Activated T-cell treated with anti-CD3 and anti-CD28 coated beads, Interleukin-2, amount 50 U/mL, for 72 hours (primary cell): ENCODE measurements at regions not wholly inside any gene's neighbourhood (a gene's known extent, or its start where the extent isn't known, plus 50 kb on each side); places are given as distances from the start of the nearest gene placed in this dataset.
"Not testable (repeated sequence)": the region's sequence is repeated elsewhere in the genome, so short reads cannot be mapped to it uniquely, and the experiment has no call there.

Source experiments
- ATAC-seq, 2 donors: fragments of 150-1000 bp; cut with Tn5 transposase; replicated peaks in 1 of 2; 2 replicates each; pipeline ENCODE4 v1.10.0; 2021; ENCODE audit warnings: moderate library complexity in 2 of 2, mild to moderate bottlenecking in 1 of 2
- DNase-seq, 2 donors: peaks; one replicate each; pipeline ENCODE4 v3.0.0; 2021 to 2022; ENCODE audit warnings: mixed read lengths in 1 of 2
- H3K27ac Mint-ChIP-seq: one replicate; pipeline ENCODE4 v1.8.0; 2022; ENCODE audit warnings: mild to moderate bottlenecking, moderate library complexity, mixed read lengths
- H3K27me3 Mint-ChIP-seq: one replicate; pipeline ENCODE4 v1.8.0; 2022; ENCODE audit warnings: low read depth, mixed read lengths
- H3K36me3 Mint-ChIP-seq, 2 donors: one replicate each; pipeline ENCODE4 v1.8.0; 2022; ENCODE audit warnings: mixed read lengths in 2 of 2, mild to moderate bottlenecking in 1 of 2; ENCODE audit not compliant: insufficient read depth in 2 of 2
- H3K4me1 Mint-ChIP-seq: one replicate; pipeline ENCODE4 v1.8.0; 2022; ENCODE audit warnings: low read depth, mixed read lengths
- H3K4me3 Mint-ChIP-seq, 2 donors: one replicate each; pipeline ENCODE4 v1.8.0; 2022; ENCODE audit warnings: mild to moderate bottlenecking in 2 of 2, mixed read lengths in 2 of 2, moderate library complexity in 2 of 2
- H3K9me3 Mint-ChIP-seq, 2 donors: one replicate each; pipeline ENCODE4 v1.8.0; 2022; ENCODE audit warnings: mixed read lengths in 2 of 2

DNA sequence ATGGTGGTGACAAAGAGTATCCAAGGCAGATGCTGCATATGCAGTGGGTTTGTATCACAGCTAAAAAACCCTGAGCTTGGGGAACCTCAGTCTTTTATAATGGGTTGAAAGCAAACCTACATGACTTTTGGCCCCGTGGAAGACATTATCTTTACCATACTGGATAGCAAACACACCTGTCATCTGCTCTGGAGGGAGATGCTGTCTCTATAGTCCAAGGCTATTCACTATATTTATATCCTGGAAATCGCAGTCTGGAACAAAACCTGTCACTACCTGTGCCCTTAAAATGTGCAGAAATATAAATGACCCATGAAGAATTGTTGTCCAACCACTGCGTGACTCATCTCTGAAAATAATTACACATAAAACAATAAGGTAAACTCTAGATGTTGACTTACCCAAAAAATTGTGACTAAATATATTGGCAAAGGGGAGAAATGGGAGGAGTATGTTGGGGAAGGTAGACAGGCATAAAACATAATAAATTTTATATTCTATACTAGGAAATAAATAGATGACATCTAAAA lies 121.0 kb upstream of the CXADR start:
- H3K36me3 Mint-ChIP-seq = peaks cover 0 to 2% of the 10 kb centered on the region in 2 donors
- DNase-seq = no peak

GRCh38 chr21:17393413-17393812 lies 119.4 kb upstream of the CXADR start:
- H3K4me1 Mint-ChIP-seq = no peaks in the 10 kb centered on the region
- no peaks in the 10 kb centered on the region for H3K27me3 Mint-ChIP-seq
- H3K9me3 Mint-ChIP-seq = no peaks in the 10 kb centered on the region
- H3K4me3 Mint-ChIP-seq = no peak overlapping the region
- DNase-seq = no peak
- H3K27ac Mint-ChIP-seq = no peak overlapping the region
- H3K36me3 Mint-ChIP-seq = peaks cover 0 to 2% of the 10 kb centered on the region in 2 donors
- no peak for ATAC-seq

More for the DNA sequence above, 121.0 kb upstream of the CXADR start:
- ATAC-seq = no peak
- H3K27ac Mint-ChIP-seq = no peak overlapping the region
- no peaks in the 10 kb centered on the region for H3K9me3 Mint-ChIP-seq
- H3K4me3 Mint-ChIP-seq = no peak overlapping the region
- H3K4me1 Mint-ChIP-seq = no peaks in the 10 kb centered on the region
- no peaks in the 10 kb centered on the region for H3K27me3 Mint-ChIP-seq

GRCh38 chr21:17396948-17397347 lies 115.9 kb upstream of the CXADR start:
- ATAC-seq (no peak), DNase-seq (no peak)
- Mint-ChIP-seq H3K4me3 (no peak overlapping the region), H3K27me3 (no peaks in the 10 kb centered on the region), H3K27ac (peak overlapping the region; percentile 47), H3K4me1 (no peaks in the 10 kb centered on the region), H3K36me3 (peaks cover 0 to 2% of the 10 kb centered on the region in 2 donors), H3K9me3 (no peaks in the 10 kb centered on the region)

DNA sequence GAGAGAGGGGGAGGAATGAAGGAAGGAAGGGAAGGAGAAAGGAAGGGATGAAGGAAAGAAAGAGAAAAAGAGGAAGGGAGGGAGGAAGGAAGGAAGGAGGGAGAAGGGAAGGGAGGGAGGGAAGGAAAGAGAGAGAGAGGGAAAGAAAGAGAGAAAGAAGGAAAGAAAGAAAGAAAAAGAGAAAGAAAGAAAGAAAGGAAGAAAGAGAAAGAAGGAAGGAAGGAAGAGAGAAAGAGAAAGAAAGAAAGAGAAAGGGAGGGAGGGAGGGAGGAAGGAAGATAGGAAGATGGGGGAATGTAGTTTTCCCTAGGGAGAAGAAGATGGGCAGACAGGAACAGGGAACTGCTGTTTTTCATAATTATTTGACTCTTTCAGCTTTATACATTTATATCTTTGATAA lies 115.1 kb upstream of the CXADR start:
- Mint-ChIP-seq H3K4me3 (no peak overlapping the region), H3K36me3 (peaks cover 0 to 2% of the 10 kb centered on the region in 2 donors), H3K4me1 (no peaks in the 10 kb centered on the region), H3K27ac (no peak overlapping the region), H3K27me3 (no peaks in the 10 kb centered on the region), H3K9me3 (no peaks in the 10 kb centered on the region)
- ATAC-seq (no peak), DNase-seq (no peak)

DNA sequence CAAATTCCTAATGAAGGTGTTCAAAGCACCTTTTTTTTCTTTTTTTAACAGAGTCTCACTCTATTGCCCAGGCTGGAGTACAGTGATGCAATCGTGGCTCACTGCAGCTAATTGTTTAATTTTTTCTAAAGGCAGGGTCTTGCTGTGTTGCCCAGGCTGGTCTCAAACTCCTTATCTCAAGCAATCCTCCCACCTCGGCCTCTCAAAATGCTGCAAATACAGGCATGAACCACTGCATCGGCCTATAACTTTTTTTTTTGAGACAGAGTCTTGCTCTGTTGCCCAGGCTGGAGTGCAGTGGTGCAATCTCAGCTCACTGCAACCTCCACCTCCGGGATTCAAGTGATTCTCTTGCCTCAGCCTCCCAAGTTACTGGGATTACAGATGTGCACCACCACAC lies 113.9 kb upstream of the CXADR start:
- not testable (repeated sequence) for H3K4me3 Mint-ChIP-seq

DNA sequence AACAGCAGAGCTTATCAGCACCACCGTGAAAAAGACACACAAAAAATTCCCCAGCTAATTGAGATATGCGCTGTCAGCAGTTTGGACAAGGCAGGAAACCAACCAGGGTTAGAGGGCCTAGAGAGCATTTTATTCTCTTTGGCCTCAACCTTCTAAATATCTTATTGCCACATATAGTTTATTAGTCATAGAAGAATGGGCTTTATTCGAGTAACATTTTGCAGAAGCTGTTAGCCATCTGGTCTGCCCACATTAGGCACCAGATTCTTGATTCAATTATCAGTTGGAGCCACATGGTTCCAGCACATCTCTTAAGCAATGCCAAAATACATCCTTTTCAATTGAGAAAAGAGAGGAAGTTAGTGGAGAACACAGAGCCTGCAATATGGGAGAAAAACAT lies 109.9 kb upstream of the CXADR start:
- no peaks in the 10 kb centered on the region for H3K36me3 Mint-ChIP-seq
- no peak overlapping the region for H3K27ac Mint-ChIP-seq
- no peaks in the 10 kb centered on the region for H3K27me3 Mint-ChIP-seq
- no peak overlapping the region for H3K4me3 Mint-ChIP-seq
- no peak for DNase-seq
- H3K9me3 Mint-ChIP-seq = peaks cover 3 to 4% of the 10 kb centered on the region in 2 donors
- no peaks in the 10 kb centered on the region for H3K4me1 Mint-ChIP-seq
- ATAC-seq = no peak

More for the DNA sequence above, 113.9 kb upstream of the CXADR start:
- H3K4me1 Mint-ChIP-seq, H3K27me3 Mint-ChIP-seq, H3K27ac Mint-ChIP-seq, H3K36me3 Mint-ChIP-seq, H3K9me3 Mint-ChIP-seq, DNase-seq, ATAC-seq: not testable (repeated sequence)

DNA sequence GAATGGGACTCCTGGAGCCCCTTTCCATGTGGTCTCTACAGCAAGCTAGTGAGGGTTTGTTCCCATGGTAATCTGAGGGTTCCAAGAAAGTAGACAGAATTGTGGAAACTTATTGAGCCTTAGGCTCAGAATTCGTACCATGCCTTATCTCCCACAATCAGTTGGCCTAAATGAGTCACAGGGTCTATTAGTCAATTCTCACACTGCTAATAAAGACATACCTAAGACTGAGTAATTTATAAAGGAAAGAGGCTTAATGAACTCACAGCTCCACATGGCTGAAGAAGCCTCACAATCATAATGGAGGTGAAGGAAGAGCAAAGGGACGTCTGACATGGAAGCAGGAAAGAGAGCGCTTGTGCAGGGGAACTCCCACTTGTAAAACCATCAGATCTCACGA lies 106.6 kb upstream of the CXADR start:
- H3K36me3 Mint-ChIP-seq = no peaks in the 10 kb centered on the region
- no peaks in the 10 kb centered on the region for H3K27me3 Mint-ChIP-seq
- no peaks in the 10 kb centered on the region for H3K4me1 Mint-ChIP-seq
- peak in 1 of 2 donors; percentile 9 for ATAC-seq
- H3K27ac Mint-ChIP-seq = no peak overlapping the region
- no peak overlapping the region for H3K4me3 Mint-ChIP-seq
- DNase-seq = no peak
- peaks cover 3 to 4% of the 10 kb centered on the region in 2 donors for H3K9me3 Mint-ChIP-seq

GRCh38 chr21:17414766-17415165 lies 98.1 kb upstream of the CXADR start:
- ATAC-seq (no peak), DNase-seq (no peak)
- no peaks in the 10 kb centered on the region for H3K9me3 Mint-ChIP-seq
- peaks cover 10% of the 10 kb centered on the region for H3K27me3 Mint-ChIP-seq
- no peaks in the 10 kb centered on the region for H3K36me3 Mint-ChIP-seq
- H3K4me1 Mint-ChIP-seq = no peaks in the 10 kb centered on the region
- no peak overlapping the region for H3K27ac Mint-ChIP-seq
- no peak overlapping the region for H3K4me3 Mint-ChIP-seq

- H3K9me3 Mint-ChIP-seq = no peaks in the 10 kb centered on the region
- ATAC-seq (no peak), DNase-seq (no peak)
- H3K36me3 Mint-ChIP-seq = no peaks in the 10 kb centered on the region
- no peak overlapping the region for H3K4me3 Mint-ChIP-seq
- H3K27ac Mint-ChIP-seq = no peak overlapping the region
- peaks cover 10% of the 10 kb centered on the region for H3K27me3 Mint-ChIP-seq
- H3K4me1 Mint-ChIP-seq = no peaks in the 10 kb centered on the region
Observed at GRCh38 chr21:17416139-17416538, 96.7 kb upstream of the CXADR start.

- ATAC-seq = no peak
Observed at GRCh38 chr21:17422931-17423330, 89.9 kb upstream of the CXADR start.

GRCh38 chr21:17427157-17427556 lies 85.7 kb upstream of the CXADR start:
- DNase-seq (no peak), ATAC-seq (no peak)
- Mint-ChIP-seq H3K4me1 (no peaks in the 10 kb centered on the region), H3K27ac (no peak overlapping the region), H3K36me3 (no peaks in the 10 kb centered on the region), H3K27me3 (peaks cover 9% of the 10 kb centered on the region), H3K9me3 (no peaks in the 10 kb centered on the region), H3K4me3 (no peak overlapping the region)

More at GRCh38 chr21:17422931-17423330, 89.9 kb upstream of the CXADR start:
- no peak overlapping the region for H3K4me3 Mint-ChIP-seq
- H3K9me3 Mint-ChIP-seq = no peaks in the 10 kb centered on the region
- no peak overlapping the region for H3K27ac Mint-ChIP-seq
- H3K4me1 Mint-ChIP-seq = no peaks in the 10 kb centered on the region
- DNase-seq = no peak
- peaks cover 9% of the 10 kb centered on the region for H3K27me3 Mint-ChIP-seq
- H3K36me3 Mint-ChIP-seq = no peaks in the 10 kb centered on the region

- no peak for ATAC-seq
- DNase-seq = no peak
- no peaks in the 10 kb centered on the region for H3K36me3 Mint-ChIP-seq
- no peaks in the 10 kb centered on the region for H3K4me1 Mint-ChIP-seq
- no peak overlapping the region for H3K27ac Mint-ChIP-seq
- no peaks in the 10 kb centered on the region for H3K9me3 Mint-ChIP-seq
- H3K27me3 Mint-ChIP-seq = peaks cover 9% of the 10 kb centered on the region
- H3K4me3 Mint-ChIP-seq = no peak overlapping the region
Observed at GRCh38 chr21:17427831-17428483, 84.9 kb upstream of the CXADR start.

DNA sequence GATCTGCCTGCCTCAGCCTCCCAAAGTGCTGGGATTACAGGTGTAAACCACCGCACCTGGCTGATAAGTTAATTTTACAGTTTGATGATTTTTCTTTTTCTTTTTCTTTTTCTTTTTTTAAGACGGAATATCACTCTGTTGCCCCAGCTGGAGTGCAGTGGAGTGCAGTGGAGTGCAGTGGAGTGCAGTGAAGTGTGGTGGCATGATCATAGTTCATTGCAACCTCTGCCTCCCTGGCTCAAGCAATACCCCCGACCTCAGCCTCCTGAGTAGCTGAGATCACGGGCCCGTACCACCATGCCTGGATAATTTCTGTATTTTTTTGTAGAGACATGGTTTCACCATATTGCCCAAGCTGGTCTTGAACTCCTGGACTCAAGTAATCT lies 84.4 kb upstream of the CXADR start:
- H3K4me1 Mint-ChIP-seq = no peaks in the 10 kb centered on the region
- H3K27ac Mint-ChIP-seq = no peak overlapping the region
- DNase-seq (no peak), ATAC-seq (no peak)
- H3K36me3 Mint-ChIP-seq = no peaks in the 10 kb centered on the region
- no peak overlapping the region for H3K4me3 Mint-ChIP-seq
- H3K9me3 Mint-ChIP-seq = no peaks in the 10 kb centered on the region
- H3K27me3 Mint-ChIP-seq = peaks cover 9% of the 10 kb centered on the region

GRCh38 chr21:17428980-17429379 lies 83.9 kb upstream of the CXADR start:
- H3K4me3 Mint-ChIP-seq = no peak overlapping the region
- H3K36me3 Mint-ChIP-seq = no peaks in the 10 kb centered on the region
- H3K27me3 Mint-ChIP-seq = peaks cover 9% of the 10 kb centered on the region
- ATAC-seq = no peak
- H3K4me1 Mint-ChIP-seq = no peaks in the 10 kb centered on the region
- H3K9me3 Mint-ChIP-seq = no peaks in the 10 kb centered on the region
- H3K27ac Mint-ChIP-seq = no peak overlapping the region
- no peak for DNase-seq
